Stimulated activated CD4-positive, alpha-beta T cell treated with anti-CD3 and anti-CD28 coated beads, TNF-alpha, amount 100 ng/mL, for 24 hours (primary cell): ENCODE measurements at regions not wholly inside any gene's neighbourhood (a gene's known extent, or its start where the extent isn't known, plus 50 kb on each side); places are given as distances from the start of the nearest gene placed in this dataset.

ENCODE experiments used
- DNase-seq, 3 experiments: peaks; one replicate each; pipeline ENCODE4 v3.0.0-alpha.2; 2020; ENCODE audit warnings: low read depth in 3 of 3

DNA sequence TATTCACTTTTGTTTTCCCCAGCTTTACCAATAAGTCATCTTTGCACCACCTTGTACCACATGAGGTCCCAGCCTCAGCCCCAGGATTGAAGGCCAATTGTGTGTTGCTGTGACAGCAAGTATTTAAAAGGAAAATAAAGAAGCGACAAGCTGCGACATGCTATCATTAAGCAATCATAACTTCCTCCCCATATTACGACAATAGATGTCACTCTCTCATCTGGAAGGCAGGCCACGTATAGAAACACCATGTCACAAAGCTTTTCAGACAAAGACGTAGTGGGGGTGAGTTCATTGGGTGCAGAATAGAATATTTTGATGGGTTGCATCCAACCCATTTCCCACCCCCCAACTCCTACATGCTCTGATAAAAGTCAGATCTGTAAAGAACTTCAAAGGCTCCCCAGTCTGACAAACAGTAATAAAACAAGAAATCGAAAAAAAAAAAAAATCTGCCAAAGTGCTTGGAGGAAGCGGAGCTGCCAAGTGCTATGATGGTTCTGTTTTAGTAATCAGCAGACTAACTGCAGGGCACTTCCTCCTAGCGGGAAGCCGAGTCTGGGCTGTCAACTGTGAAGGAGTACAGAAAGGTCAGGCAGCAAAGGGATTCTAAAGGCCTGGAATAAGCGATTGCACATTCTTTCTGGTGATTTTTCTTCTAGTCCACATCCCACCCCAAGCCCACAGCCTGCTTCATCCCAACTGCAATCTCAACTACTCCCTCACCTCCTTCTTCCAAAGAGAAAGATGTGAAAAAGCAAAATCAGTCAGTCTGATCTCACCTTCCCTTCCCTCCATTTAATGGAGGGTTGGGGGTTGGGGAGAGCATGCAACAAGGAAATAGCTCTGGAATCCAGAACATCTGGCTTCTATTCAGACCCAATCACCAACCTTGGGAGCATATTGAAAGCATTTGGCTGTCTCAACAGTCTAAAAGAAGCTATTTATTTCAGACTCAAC, 131.4 kb upstream of the UBASH3B start:
- DNase-seq, result no peak

DNA sequence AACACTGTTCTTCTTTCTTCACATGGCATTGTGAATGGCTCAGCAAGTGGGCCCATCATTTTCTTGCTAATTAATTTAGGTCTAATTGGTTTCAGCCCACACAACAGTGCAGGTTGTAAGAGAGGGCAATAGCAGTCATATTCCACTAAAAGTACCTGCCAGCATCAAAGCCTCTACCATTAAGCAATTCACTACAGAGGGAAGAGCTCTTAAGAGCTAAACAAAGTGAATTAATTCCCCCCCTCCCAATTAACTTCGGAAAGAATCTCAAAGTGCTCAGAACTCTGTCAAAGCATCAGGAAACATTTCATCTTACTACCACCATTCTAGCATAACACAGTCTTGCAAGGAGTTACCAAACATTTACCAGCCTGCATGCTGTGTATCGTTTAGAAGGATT, 133.9 kb upstream of the UBASH3B start:
- no peak for DNase-seq

DNA sequence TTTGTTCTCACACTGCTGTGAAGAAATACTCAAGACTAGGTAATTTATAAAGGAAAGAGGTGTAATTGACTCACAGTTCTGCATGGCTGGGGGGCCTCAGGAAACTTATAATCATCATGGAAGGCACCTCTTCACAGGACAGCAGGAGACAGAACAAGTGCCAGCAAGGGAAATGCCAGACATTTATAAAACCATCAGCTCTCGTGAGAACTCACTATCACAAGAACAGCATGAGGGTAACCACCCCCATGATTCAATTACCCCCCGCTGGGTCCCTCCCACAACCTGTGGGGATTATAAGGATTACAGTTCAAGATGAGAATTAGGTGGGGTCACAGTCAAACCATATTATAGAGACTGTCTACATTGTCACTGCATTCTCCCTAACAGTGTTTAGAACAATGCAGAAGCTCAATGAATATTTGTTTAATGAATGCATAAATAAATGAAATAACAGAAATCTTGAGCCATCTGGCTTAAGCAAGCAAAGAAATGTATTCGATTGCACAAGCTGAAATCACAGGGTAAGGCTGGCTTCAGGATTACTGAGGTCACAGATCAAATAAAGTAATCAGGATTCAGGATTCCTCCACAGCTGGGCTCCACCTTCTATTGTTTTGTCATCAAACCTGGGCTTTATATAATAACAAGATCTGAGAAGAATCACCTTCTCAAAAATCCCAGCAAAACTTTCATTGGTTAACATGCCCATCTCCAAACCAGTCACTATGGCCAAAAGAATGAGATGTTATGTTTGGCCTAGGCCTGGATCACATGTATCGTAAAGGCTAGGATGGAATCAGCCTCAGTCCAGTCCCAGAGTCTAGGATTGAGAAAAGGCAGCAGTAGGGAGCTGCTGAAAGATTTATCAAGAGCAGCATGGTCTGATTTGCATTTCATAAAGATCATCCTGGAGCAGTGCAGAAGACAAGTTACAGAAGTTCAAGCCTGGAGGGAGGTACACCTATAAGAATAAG, 137.8 kb upstream of the UBASH3B start:
- no peak for DNase-seq

DNA sequence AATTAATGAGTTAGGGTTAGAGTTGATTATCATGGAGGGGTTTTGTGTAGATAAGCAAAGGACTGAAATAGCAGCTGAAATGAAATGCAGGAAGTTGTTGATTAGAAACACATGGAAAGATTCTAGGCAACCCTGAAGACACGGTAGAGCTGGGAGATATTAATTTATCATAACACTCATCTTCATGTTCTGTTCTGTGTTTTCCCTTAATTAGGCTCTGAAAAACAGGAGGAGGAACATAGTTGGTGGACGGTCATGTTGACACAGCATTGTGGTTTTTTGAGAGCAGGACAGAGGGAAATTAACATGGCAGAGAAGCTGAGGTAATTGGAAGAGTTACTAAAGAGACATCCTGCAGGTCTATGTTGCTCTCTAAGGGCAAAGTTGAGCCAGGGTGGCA, 138.8 kb upstream of the UBASH3B start:
- no peak for DNase-seq

DNA sequence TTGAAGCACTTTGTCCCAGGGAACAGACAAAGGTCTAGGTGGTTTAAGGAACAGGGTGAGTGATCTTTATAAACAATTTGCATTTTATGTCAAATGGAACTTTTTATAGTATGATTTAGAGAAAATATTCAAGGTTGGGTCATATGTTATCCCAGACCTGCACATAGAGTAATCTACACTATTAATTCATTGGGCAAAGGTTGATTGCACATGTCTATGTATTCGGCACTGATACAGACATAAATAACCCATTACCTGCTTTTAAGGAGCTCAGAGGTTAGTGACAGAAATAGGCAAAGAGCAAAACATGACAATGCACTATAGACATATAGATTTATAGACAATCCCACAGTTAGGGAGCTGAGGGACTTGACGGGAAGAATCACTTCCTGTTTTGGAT, 141.5 kb upstream of the UBASH3B start:
- DNase-seq, result no peak

DNA sequence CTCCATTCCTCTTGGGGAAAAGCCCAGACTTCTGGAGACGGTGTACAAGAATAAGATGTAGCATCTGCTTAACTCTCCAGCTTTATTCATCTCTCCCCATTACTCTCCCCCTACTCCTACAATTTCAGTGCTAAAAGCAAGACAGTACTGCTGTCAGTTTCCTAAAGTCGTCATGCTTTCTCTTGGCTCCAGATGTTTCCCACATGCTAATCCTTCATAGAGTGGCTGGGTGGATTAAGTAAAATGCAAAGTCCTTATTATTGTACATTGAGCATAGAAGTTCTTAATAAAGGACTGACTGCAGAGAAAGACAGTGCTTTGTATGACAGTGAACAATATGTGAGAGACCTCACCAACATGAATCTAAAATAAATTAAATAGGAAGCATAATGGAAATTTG, 142.2 kb upstream of the UBASH3B start:
- no peak for DNase-seq

DNA sequence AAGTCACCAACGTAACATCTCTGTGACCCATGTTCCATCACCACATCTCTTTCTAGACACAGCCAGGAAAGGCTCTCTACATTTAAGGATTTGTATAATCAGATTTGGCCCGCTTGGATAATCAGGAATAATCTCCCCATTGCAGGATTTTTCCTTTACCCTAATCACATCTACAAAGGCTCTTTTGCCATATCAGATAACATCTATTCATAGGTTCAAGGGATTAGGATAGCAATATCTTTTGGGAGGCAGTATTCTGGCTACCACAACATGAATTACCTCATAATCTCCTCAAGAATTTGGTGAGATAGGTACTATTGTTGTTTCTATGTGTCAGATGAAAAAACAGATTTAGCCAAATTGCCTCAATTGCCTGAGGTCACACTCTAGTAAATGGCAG, 142.8 kb upstream of the UBASH3B start:
- DNase-seq, result no peak

DNA sequence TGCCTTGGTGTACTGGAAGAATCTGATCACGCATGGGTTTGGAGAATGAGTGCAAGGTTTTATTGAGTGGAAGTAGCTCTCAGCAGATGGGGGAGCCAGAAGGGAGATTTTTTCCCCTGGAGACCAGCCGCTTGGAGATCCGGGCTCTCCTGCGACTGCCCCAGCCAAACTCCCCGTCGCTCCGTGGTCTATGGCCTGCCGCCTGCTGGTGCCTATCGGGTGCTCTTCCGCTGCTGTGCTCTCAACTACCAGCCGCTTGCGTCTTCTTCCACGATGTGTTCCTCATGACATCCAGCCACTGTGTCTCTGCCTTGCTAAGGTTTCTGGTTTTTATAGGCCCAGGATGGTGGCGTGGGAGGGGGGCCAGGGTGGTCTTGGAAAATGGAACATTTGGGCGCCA, 145.6 kb upstream of the UBASH3B start:
- DNase-seq, result no peak

DNA sequence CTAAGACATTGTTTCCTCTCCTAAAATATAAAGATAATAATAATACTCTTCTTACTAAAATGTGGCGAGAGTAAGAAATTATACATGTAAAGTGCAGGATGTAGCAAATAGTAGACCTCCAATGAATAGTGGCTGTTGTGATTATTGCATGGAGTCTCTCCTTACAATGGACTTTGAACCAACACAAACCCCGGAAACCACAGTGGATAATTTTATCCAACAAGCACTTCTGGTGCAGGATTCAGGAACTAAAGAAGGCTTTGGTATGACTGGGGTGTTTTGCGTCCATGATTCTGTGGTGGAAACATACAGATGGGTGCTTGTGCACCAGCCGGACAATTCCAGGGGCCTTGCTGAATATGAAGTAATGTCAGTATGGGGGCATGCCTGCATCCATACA, 146.4 kb upstream of the UBASH3B start:
- no peak for DNase-seq

DNA sequence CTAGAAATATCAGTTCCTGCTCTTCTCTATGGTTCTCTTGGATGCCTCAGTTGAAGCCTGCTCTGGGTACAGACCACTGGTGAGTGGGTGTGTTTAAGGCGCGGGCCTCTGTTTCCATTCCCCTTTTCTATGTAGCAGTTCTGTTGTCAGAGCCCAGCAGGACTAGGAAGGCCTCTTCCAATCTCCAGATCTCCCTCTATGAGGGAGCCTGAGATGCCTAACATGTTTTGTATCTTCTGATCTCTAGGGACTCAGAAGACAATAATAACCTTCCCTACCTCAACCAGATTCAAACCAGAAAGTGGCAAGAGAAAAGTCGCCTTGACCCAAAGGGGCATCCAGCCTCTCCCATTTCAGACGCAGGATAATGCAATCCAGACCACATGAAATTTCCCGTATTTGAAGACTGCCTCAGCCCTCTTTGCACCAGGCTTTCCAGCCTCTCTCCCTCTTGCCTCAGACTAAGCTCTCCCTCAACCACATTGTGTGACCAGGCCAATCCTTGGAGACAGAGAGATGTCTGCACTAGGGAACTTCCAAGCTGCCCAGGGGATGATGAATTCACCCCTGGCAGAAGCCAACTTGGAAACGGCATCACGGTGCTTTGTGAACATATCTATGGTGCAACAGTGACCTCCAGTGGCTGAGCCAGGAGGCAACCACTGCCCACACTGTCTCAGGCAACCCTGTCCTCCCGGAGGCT, 150.1 kb upstream of the UBASH3B start:
- DNase-seq, result peak; percentile 10 to 35 (median 15)

DNA sequence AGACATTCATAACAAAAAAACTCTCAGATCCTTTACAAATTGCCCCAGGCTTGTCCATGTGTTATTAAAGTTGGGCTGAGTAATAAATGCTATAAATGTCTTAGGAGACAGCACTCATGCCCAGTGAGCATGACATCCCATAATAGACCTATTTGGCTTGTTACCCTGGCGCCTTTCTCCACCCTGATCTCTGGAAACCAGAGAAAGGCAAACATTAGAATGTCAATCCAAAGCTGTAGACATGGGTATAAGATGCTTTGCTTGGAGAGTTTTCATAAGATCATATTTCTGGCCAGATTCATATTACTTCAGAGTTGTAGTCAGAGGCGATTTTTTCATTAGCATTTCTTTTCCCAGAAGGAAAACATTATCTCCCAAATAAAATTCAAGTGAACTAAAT, 161.3 kb upstream of the UBASH3B start:
- no peak for DNase-seq

DNA sequence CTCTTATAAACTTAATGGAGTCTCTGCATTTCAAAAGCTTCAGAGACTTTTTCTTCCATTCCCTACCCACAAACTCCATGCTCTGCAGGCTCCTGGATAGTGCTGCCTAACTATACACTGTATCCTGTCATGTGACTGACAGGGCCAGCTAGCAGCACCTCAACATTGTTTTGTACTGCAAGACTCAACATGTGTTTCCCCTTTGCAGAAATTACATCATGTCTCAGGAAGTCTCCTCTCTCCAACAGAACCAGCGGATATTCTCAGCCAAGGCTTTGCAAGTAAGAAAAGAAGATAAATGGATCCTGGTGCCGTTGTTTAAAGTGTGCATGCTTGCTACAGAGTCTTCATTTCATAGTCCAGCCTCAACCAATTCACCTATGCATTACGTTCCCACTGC, 164.0 kb upstream of the UBASH3B start:
- DNase-seq, result no peak

DNA sequence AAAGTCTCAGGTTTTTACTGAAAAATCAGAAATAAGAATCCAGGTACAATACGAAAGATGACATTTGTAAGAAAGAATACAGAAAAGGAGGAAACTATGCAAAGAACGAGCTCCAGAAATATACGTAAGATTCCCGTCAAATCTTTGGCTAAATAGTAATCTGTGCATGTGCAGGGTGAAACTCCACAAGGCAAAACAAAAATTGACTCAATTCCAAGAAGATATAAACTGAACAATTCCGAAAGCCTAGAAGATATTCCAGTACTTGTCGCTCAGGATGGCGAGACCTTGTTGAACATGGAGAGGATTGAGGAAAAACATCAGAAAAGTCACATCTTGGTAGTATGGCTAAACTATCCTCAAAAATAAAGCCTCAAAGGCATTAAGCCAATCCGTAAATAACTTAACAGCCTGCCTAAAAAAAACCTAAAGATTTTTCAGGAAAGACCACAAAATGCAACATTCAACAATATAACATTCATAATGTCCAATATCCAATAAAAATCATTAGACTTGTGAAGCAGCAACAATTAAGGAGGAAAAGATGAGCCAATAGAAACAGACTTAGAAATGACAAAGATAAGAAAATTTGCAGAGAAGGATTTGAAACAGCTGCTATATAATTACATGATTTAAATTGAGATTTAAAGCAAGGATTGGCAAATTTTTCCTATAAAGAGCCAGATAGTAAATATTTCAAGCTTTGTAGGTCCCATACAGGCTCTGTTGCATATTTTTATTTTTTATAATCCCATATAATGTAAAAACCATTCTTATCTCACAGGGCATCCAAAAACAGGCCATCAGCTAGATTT, 166.4 kb upstream of the UBASH3B start:
- no peak for DNase-seq

DNA sequence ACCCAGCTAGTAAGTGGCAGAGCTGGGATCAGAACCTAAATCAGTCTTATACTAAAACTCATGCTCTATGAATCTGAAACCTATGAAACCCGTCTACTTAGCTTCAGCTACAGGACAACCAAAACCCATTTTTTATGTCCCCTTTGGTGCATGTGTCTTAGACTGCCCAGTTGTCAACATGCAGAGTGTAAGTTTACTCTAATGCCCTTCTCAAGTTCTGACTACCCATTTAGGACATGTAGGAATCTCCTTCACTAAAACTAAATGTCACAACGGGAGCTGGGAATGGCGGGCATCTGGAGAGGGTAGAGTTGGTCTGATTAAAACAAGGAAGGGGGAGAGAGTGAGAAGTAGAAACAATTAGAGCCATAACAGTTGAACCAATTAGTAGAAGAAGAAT, 167.9 kb upstream of the UBASH3B start:
- no peak for DNase-seq

DNA sequence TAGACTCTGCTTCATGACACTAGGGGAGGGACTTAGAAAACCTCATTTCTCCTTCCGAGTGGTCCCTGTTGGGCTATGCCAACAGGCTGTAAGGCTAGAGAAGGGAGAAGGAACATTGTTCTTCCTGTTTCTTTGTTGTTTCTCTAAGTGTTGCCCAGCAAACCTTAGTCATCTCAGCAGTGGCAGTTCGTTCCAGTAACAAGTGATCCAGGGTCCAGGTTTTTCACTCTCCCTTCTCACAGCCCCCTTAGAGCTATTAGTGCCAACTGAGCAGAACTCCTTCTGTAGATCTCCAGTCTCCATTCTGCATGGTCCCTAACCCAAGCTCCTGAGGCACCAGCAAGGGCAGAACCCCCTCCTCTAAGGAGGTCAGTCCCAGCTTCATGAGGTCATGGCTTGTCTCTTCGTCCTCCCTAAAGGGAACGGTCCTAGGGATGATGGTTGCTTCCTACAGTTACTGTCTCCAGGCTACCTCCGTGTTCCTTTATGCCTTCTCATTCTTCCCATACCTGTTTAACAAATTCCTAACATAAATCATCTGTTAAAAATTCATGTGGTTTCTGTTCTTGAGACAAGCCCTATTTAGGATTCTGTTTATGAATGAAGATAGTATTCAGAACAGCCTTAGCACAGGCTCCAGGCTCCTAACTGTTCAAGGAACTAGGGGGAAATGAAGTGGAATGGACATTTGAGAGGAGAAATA, 168.6 kb upstream of the UBASH3B start:
- DNase-seq, result no peak

DNA sequence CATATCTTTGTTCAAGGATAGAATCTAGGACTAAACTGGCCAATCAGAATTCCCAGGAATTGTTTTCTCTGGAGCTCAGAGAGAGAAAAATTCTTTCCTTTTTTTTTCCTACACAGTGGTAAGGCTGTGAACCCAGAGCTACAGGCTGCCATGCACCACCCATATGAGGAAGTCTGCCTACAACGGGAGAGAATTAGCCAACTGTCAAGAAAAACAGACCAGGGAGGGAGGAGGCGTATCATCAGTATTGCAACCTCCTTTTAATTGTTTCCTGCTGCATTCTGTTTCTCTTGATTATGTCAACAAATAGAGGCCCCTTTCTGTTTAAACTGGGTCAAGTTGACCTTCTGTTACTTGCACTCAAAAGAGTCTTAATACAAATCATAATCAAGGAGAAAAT, 176.5 kb upstream of the UBASH3B start:
- no peak for DNase-seq

DNA sequence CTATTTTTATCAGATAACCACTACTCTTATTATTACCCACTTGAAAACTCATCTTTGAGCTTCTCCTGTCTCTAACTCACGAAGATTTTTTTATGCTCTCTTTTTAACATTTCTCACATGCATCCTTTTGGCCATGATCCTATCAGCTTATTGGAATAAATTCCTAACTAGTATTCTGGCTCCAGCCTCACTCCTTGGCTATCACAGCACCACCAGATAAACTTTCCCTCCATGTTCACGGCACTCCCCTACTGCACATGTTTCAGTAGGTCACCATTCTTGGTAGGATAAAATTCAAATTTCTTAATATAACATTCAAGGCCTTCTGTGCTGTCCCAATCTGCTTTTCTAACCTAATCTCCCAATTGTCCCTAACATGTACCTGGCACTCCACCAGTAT, 186.6 kb upstream of the UBASH3B start:
- no peak for DNase-seq

DNA sequence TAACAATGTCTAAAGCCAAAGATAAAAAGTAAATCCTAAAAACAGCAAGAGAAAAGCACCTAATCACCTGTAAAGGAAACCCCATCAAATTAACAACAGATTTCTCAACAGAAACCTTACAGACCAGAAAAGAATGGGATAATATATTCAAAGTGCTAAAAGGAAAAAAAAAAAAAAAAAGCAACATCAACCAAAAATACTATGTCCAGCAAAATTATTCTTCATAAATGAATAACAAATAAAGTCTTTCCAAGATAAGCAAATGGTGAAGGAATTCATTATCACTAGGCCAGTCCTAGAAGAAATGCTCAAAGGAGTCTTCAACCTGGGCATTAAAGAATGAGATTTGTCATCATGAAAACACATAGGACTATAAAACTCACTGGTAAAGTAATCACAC, 192.0 kb upstream of the UBASH3B start:
- no peak for DNase-seq

DNA sequence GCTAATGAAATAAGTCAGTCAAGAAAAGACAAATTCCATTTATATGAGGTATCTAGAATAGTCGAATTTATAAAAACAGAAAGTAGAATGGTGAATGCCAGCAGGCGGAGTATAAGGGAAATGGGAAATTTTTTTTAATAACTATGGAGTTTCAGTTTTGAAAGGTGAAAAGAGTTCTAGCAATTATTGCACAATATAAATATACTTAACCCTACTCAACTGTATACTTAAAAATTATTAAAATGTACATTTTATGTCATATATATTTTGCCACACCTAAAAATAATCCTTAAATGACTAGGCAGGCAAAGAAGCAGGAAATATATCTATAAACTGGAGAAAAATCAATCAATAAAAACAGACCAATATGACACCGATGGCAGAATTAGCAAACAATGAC, 196.5 kb upstream of the UBASH3B start:
- DNase-seq, result no peak

DNA sequence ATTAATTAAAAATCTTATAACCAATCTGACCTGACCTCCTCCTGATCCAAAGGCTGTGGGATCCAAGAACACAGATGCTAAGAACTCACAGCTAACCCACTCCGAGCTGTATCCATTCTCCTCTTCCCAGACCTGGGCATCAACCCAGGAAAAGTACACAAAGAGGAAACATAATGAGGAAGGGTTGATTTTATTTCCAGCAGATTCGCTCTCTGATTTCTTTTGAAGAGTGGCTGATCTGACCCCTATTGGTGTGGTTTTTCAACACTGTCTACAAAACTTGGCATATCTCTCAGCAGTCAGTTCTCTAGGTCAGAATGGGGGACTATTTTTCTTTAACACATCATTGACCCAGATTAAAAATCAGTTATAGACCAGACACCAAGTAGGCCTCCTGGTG, 201.9 kb upstream of the UBASH3B start:
- DNase-seq, result no peak

DNA sequence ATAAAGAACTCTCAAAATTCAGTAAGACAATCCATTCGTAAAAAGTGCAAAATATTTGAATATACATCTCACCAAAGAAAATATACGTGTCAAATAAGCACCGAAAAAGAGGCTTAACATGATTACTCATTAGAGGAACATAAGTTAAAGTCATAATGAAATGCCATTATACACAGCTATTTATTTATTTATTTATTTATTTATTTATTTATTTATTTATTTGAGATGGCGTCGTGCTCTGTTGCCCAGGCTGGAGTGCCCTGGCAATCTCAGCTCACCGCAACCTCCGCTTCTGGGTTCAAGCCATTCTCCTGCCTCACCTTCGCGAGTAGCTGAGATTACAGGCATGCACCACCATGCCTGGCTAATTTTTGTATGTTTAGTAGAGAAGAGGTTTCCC, 203.6 kb upstream of the UBASH3B start:
- DNase-seq, result no peak
